ENCODE measurements at regions not wholly inside any gene's neighbourhood (a gene's known extent, or its start where the extent isn't known, plus 50 kb on each side); places are given as distances from the start of the nearest gene placed in this dataset.

DNA sequence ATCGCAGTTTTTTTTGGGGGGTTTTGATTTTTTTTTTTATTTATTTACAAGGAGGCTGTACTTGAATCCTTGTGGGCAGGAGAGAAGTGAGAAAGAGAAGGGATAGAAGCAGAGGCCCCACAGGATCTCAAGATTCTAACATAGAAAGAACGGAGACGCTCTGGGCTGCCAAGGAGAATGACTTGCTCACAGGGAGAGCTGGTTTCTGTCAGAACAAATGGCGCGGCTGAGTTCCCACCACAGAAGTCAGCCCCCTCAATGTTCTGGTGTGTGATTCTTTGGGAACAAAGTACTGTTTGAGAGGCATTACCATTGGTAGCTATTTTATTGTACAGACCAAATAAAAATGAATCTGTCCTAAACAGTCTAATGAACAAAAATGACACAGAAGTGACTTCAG, 80.6 kb downstream of the ATXN3L start:
- Histone ChIP-seq H3K9me2 (replicated peaks; ENCODE audit: insufficient read depth, low read length) (no peaks in the 10 kb centered on the region), H3K79me2 (ENCODE audit: low read length) (no peaks in the 10 kb centered on the region), H3K36me3 (ENCODE audit: insufficient read depth, low read length) (no peaks in the 10 kb centered on the region), H3K4me3 (ENCODE audit: low read length) (no peak overlapping the region), H4K20me1 (ENCODE audit: insufficient read depth, low read depth, low read length) (no peaks in the 10 kb centered on the region), H3K27ac (ENCODE audit: low read length) (no peak overlapping the region), H2AFZ (ENCODE audit: low read length) (no peak overlapping the region), H3K9ac (ENCODE audit: low read length) (no peak overlapping the region), H3K4me2 (ENCODE audit: low read depth, low read length, poor library complexity, severe bottlenecking) (no peak overlapping the region), H3K4me1 (ENCODE audit: low read length) (no peaks in the 10 kb centered on the region), H3K9me3 (ENCODE audit: low read length) (no peaks in the 10 kb centered on the region), H3K27me3 (ENCODE audit: low read length) (0 out of 2 replicates have a peak, but pooled peaks cover 3% of the 10 kb centered on the region)
- DNase-seq, result no peak

DNA sequence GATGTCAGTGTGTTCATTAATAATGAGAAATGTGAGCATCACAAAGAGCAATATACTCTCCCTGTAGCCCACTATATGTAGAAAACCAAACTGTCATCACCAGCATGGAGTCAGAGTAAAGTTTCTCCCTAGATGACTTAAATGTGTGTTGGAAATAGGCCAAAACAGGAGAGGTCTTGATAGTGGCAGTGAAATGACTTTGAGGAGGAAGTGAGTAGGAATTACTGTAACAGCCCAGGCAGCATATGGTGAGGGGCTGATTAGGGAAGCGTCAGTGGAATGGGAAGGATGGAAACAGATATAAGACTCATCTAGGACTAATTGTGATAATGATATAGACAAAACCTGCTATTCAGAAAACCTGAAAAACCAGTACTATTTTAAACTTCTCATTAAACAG, 83.9 kb downstream of the ATXN3L start:
- no peak overlapping the region for H3K4me3 ChIP-seq (ENCODE audit: low read length)

DNA sequence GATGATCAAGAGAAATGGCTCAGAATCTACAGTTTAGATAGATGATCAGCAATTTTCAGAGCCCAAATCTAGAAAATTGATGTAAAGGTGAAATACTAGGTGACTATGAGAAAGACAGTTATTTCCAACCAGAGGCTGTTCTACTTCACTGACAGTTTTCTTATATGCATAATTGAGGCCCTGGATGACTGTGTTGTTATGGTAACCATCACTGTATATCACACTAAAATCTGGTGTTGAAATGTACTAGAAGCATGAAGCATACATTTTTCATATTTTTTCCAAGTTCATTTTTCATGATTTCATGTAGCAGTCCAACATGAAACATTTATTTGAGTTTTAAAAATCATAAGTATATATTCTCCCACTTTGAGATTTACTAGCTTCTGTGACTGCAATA, 87.4 kb downstream of the ATXN3L start:
- no peak overlapping the region for H2AFZ ChIP-seq (ENCODE audit: low read length)
- H3K4me3 ChIP-seq (ENCODE audit: low read length), result no peak overlapping the region
- no peak overlapping the region for H3K27ac ChIP-seq (ENCODE audit: low read length)
- no peaks in the 10 kb centered on the region for H3K9me3 ChIP-seq (ENCODE audit: low read length)
- no peaks in the 10 kb centered on the region for H3K4me1 ChIP-seq (ENCODE audit: low read length)
- no peak overlapping the region for H3K4me2 ChIP-seq (ENCODE audit: low read depth, low read length, poor library complexity, severe bottlenecking)
- H4K20me1 ChIP-seq (ENCODE audit: insufficient read depth, low read depth, low read length), result no peaks in the 10 kb centered on the region
- no peaks in the 10 kb centered on the region for H3K9me2 ChIP-seq (replicated peaks; ENCODE audit: insufficient read depth, low read length)
- H3K27me3 ChIP-seq (ENCODE audit: low read length), result 0 out of 2 replicates have a peak, but pooled peaks cover 3% of the 10 kb centered on the region
- H3K36me3 ChIP-seq (ENCODE audit: insufficient read depth, low read length), result no peaks in the 10 kb centered on the region
- DNase-seq, result no peak
- no peak overlapping the region for H3K9ac ChIP-seq (ENCODE audit: low read length)
- H3K79me2 ChIP-seq (ENCODE audit: low read length), result no peaks in the 10 kb centered on the region

More for the DNA sequence above, 83.9 kb downstream of the ATXN3L start:
- Histone ChIP-seq H2AFZ (ENCODE audit: low read length) (no peak overlapping the region), H3K27me3 (ENCODE audit: low read length) (0 out of 2 replicates have a peak, but pooled peaks cover 3% of the 10 kb centered on the region), H3K9ac (ENCODE audit: low read length) (no peak overlapping the region), H3K4me2 (ENCODE audit: low read depth, low read length, poor library complexity, severe bottlenecking) (no peak overlapping the region), H3K9me2 (replicated peaks; ENCODE audit: insufficient read depth, low read length) (no peaks in the 10 kb centered on the region), H3K4me1 (ENCODE audit: low read length) (no peaks in the 10 kb centered on the region), H4K20me1 (ENCODE audit: insufficient read depth, low read depth, low read length) (no peaks in the 10 kb centered on the region), H3K36me3 (ENCODE audit: insufficient read depth, low read length) (no peaks in the 10 kb centered on the region), H3K79me2 (ENCODE audit: low read length) (no peaks in the 10 kb centered on the region), H3K27ac (ENCODE audit: low read length) (no peak overlapping the region), H3K9me3 (ENCODE audit: low read length) (no peaks in the 10 kb centered on the region)
- DNase-seq, result no peak

DNA sequence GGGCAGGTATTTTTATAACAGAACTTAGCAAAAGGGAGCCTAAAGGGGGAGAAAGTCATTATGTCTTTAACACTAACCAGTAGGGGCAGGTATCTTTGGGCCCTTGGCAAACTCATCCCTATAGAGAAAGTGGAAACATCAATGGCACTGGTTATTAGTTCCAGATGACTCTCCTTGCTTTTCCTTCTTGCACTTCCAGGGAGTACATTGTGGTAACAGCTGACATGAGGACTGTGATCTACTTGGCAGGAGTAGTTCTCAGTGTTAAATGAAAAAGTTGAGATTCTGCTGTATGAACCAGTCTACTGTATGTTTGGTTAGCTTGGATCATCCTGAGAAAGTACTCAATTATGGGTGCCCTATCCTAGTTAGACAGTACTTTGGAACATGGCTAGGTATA, 93.6 kb downstream of the ATXN3L start:
- H3K9me2 ChIP-seq (replicated peaks; ENCODE audit: insufficient read depth, low read length), result no peaks in the 10 kb centered on the region
- H3K36me3 ChIP-seq (ENCODE audit: insufficient read depth, low read length), result no peaks in the 10 kb centered on the region
- no peaks in the 10 kb centered on the region for H3K27me3 ChIP-seq (ENCODE audit: low read length)
- no peaks in the 10 kb centered on the region for H3K9me3 ChIP-seq (ENCODE audit: low read length)
- H4K20me1 ChIP-seq (ENCODE audit: insufficient read depth, low read depth, low read length), result no peaks in the 10 kb centered on the region
- H3K27ac ChIP-seq (ENCODE audit: low read length), result no peak overlapping the region
- H2AFZ ChIP-seq (ENCODE audit: low read length), result no peak overlapping the region
- no peak overlapping the region for H3K9ac ChIP-seq (ENCODE audit: low read length)
- no peaks in the 10 kb centered on the region for H3K79me2 ChIP-seq (ENCODE audit: low read length)
- DNase-seq, result no peak
- no peak overlapping the region for H3K4me3 ChIP-seq (ENCODE audit: low read length)
- H3K4me2 ChIP-seq (ENCODE audit: low read depth, low read length, poor library complexity, severe bottlenecking), result no peak overlapping the region
- H3K4me1 ChIP-seq (ENCODE audit: low read length), result no peaks in the 10 kb centered on the region

DNA sequence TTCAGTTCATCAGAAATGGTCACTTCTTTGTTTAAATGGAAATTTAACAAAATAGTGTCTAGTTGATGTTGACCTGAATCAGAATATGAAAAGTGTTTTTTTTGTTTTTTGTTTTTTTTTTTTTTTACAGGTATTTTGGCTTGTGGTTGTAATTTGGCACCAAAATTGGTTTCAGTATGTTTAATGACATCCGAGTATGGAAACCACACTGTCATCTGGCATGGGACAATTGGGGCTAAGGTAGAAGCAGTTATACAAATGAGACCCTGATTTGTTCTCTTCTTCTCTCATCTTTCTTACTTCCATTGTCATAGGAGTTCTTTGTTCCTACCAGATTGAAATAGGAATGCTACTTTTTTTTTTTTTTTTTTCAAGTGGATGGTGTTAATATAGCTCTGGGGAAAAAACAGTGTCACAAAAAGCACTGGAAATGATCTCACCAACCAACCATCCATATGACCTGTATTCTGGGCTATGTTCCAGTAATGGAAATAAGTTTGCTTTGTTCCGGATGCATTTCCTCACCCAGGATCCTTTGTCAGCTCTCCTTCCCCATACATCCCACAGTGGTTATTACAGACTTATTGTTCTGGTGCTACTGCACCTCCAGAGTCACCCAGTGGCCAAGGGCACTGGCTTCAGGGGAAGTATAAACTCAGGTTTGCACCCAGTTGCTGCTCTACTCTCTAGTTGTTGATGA, 95.8 kb downstream of the ATXN3L start:
- Histone ChIP-seq H3K27ac (ENCODE audit: low read length) (no peak overlapping the region), H3K4me1 (ENCODE audit: low read length) (no peaks in the 10 kb centered on the region), H3K36me3 (ENCODE audit: insufficient read depth, low read length) (no peaks in the 10 kb centered on the region), H3K79me2 (ENCODE audit: low read length) (no peaks in the 10 kb centered on the region), H3K4me3 (ENCODE audit: low read length) (no peak overlapping the region), H3K9me2 (replicated peaks; ENCODE audit: insufficient read depth, low read length) (no peaks in the 10 kb centered on the region), H2AFZ (ENCODE audit: low read length) (no peak overlapping the region), H3K9ac (ENCODE audit: low read length) (no peak overlapping the region), H4K20me1 (ENCODE audit: insufficient read depth, low read depth, low read length) (no peaks in the 10 kb centered on the region), H3K4me2 (ENCODE audit: low read depth, low read length, poor library complexity, severe bottlenecking) (no peak overlapping the region), H3K27me3 (ENCODE audit: low read length) (no peaks in the 10 kb centered on the region), H3K9me3 (ENCODE audit: low read length) (no peaks in the 10 kb centered on the region)
- peak; percentile 10 for DNase-seq

DNA sequence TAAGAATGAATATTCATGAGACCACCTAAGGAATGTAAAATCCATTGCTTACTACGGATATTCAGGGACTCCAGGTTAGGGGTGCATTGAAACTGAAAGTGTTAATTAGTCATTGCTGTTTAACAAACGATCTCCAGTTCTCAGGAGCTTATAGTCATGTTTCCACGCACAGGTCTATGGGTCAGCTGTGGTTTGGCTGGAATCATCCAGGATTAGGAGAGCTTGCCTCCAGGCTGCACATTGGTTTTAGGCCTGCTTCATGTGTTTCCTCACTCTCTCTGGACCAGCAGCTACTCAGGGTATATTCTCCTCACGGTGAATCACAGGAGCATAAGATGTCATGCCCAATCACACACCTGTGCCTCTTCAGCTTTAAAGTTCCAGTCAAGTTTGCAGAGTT, 98.9 kb downstream of the ATXN3L start:
- Histone ChIP-seq H3K27me3 (ENCODE audit: low read length) (no peaks in the 10 kb centered on the region), H3K4me3 (ENCODE audit: low read length) (no peak overlapping the region), H3K9me3 (ENCODE audit: low read length) (no peaks in the 10 kb centered on the region), H3K27ac (ENCODE audit: low read length) (no peak overlapping the region), H3K9me2 (replicated peaks; ENCODE audit: insufficient read depth, low read length) (no peaks in the 10 kb centered on the region), H3K4me2 (ENCODE audit: low read depth, low read length, poor library complexity, severe bottlenecking) (no peak overlapping the region), H3K9ac (ENCODE audit: low read length) (no peak overlapping the region), H2AFZ (ENCODE audit: low read length) (no peak overlapping the region), H3K79me2 (ENCODE audit: low read length) (no peaks in the 10 kb centered on the region), H3K4me1 (ENCODE audit: low read length) (no peaks in the 10 kb centered on the region), H4K20me1 (ENCODE audit: insufficient read depth, low read depth, low read length) (no peaks in the 10 kb centered on the region), H3K36me3 (ENCODE audit: insufficient read depth, low read length) (no peaks in the 10 kb centered on the region)
- no peak for DNase-seq

DNA sequence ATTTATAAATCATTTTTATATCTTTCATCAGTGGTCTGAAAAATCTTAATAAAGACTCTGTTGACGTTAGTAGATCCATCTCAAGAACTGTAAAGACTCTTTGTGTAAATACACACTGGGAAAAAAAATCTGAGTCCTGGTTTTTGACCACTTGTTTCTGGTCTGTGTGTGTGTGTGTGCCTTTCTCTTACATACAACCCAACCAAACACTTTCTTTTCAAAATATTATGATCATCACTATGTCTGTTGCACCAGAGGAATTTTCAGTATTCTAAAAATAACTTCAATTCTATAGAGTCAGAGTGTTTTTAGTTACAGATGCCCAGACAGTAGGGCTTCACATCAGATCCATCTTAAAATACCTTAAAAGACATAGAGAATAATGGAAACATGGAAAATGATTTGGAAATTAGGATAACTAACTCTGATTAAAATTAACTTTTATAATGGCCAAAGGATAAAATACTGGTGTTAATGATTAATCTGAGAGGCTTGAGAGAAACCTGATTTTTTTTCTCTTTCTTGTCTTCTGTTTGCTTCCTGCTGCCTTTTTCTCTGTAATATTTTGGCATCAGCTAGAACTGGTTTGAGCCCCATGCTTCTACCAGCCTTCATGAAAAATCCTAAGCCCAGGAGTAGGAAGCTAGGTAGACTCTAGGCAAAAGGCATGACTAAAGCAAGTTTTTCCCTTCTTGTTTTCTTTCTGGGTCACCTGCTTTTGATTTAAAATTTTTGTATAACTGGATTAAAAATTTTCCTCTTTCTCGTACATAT, 99.7 kb downstream of the ATXN3L start:
- no peak overlapping the region for H3K4me3 ChIP-seq (ENCODE audit: low read length)
- peak; percentile 33 for DNase-seq
- no peaks in the 10 kb centered on the region for H4K20me1 ChIP-seq (ENCODE audit: insufficient read depth, low read depth, low read length)
- no peak overlapping the region for H3K27ac ChIP-seq (ENCODE audit: low read length)
- no peak overlapping the region for H2AFZ ChIP-seq (ENCODE audit: low read length)
- H3K4me1 ChIP-seq (ENCODE audit: low read length), result no peaks in the 10 kb centered on the region
- no peaks in the 10 kb centered on the region for H3K9me2 ChIP-seq (replicated peaks; ENCODE audit: insufficient read depth, low read length)
- H3K79me2 ChIP-seq (ENCODE audit: low read length), result no peaks in the 10 kb centered on the region
- H3K36me3 ChIP-seq (ENCODE audit: insufficient read depth, low read length), result no peaks in the 10 kb centered on the region
- H3K27me3 ChIP-seq (ENCODE audit: low read length), result no peaks in the 10 kb centered on the region
- no peak overlapping the region for H3K9ac ChIP-seq (ENCODE audit: low read length)
- H3K9me3 ChIP-seq (ENCODE audit: low read length), result no peaks in the 10 kb centered on the region
- H3K4me2 ChIP-seq (ENCODE audit: low read depth, low read length, poor library complexity, severe bottlenecking), result no peak overlapping the region

DNA sequence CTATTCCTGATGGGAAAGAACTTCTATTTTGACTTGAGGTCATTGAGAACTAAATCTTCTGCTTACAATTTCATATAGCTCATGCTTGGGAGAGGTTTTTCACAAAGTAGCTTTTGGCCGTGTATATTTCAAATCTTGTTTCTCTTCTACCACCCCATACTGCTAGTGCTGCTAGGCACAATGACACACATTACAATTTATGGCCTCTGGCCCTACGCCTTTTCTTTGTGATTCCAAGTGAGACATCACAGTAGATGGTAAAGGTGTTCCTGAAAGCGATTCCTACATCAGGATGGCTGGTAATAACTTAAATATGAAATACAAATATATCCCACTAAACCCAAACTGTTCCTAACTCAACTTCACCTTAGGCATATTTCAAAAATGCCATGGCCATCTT, 101.1 kb downstream of the ATXN3L start:
- no peak overlapping the region for H3K4me3 ChIP-seq (ENCODE audit: low read length)
- no peaks in the 10 kb centered on the region for H3K27me3 ChIP-seq (ENCODE audit: low read length)
- H3K9ac ChIP-seq (ENCODE audit: low read length), result no peak overlapping the region
- H3K4me2 ChIP-seq (ENCODE audit: low read depth, low read length, poor library complexity, severe bottlenecking), result no peak overlapping the region
- no peak overlapping the region for H2AFZ ChIP-seq (ENCODE audit: low read length)
- no peaks in the 10 kb centered on the region for H4K20me1 ChIP-seq (ENCODE audit: insufficient read depth, low read depth, low read length)
- H3K36me3 ChIP-seq (ENCODE audit: insufficient read depth, low read length), result no peaks in the 10 kb centered on the region
- H3K79me2 ChIP-seq (ENCODE audit: low read length), result no peaks in the 10 kb centered on the region
- no peaks in the 10 kb centered on the region for H3K4me1 ChIP-seq (ENCODE audit: low read length)
- H3K9me2 ChIP-seq (replicated peaks; ENCODE audit: insufficient read depth, low read length), result no peaks in the 10 kb centered on the region
- DNase-seq, result no peak
- no peaks in the 10 kb centered on the region for H3K9me3 ChIP-seq (ENCODE audit: low read length)
- H3K27ac ChIP-seq (ENCODE audit: low read length), result no peak overlapping the region
